ENCODE measurements at regions not wholly inside any gene's neighbourhood (a gene's known extent, or its start where the extent isn't known, plus 50 kb on each side); places are given as distances from the start of the nearest gene placed in this dataset.
"Not testable (repeated sequence)": the region's sequence is repeated elsewhere in the genome, so short reads cannot be mapped to it uniquely, and the experiment has no call there.

DNA sequence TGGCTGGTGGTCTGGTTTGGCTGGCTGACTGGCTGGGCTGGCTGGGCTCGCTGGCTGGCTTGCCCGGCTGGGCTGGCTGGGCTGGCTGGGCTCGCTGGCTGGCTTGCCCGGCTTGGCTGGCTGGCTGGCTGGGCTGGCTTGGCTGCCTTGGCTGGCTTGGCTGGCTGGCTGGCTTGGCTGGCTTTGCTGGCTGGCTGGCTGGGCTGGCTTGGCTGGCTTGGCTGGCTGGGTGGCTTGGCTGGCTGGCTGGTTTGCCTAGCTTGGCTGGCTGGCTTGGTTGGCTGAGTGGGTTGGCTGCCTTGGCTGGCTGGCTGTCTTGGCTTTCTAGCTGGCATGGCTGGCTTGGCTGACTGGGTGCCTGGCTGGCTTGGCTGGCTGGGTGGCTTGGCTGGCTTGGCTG is 245.1 kb upstream of the POTEB2 start:
- H3K9me1 ChIP-seq (ENCODE audit: insufficient read depth, low read length); H3K27me3 ChIP-seq (ENCODE audit: control insufficient read depth, insufficient read depth, low read length); H2AFZ ChIP-seq (replicated peaks; ENCODE audit: low read length, poor library complexity); H3K36me3 ChIP-seq (ENCODE audit: control insufficient read depth, insufficient read depth, low read length); H2BK120ac ChIP-seq (ENCODE audit: low read depth, low read length); DNase-seq; H2AK9ac ChIP-seq (replicated peaks; ENCODE audit: low read depth, low read length, poor library complexity); H2BK5ac ChIP-seq (ENCODE audit: low read depth, low read length, poor library complexity, severe bottlenecking); H2AK5ac ChIP-seq (ENCODE audit: low read depth, low read length); H2BK20ac ChIP-seq (ENCODE audit: low read depth, low read length); H2BK15ac ChIP-seq (ENCODE audit: low read depth, low read length); in situ Hi-C loops (cut with MboI; ENCODE audit: low sequenced_read_pairs); H3K9ac ChIP-seq (ENCODE audit: low read depth, low read length); H3K9me3 ChIP-seq (ENCODE audit: control insufficient read depth, insufficient read depth, low read length); ATAC-seq (ENCODE audit: low read depth); H3K14ac ChIP-seq (replicated peaks; ENCODE audit: low read depth, low read length); dilution Hi-C loops (cut with HindIII; ENCODE audit: low sequenced_read_pairs, unreplicated experiment); H3K56ac ChIP-seq (ENCODE audit: extremely low read depth, insufficient read depth, low read length); H4K8ac ChIP-seq (ENCODE audit: low read depth in 2 of 2, low read length in 2 of 2); H3K79me1 ChIP-seq (ENCODE audit: low read depth in 1 of 2, low read length in 2 of 2); H4K5ac ChIP-seq (ENCODE audit: low read depth, low read length); intact Hi-C loops (cut with micrococcal nuclease); H4K20me1 ChIP-seq (ENCODE audit: insufficient read depth, low read length); H3K4me2 ChIP-seq (ENCODE audit: low read depth, low read length); H3K4me3 ChIP-seq (ENCODE audit: insufficient read depth, low read depth, low read length); H3K23ac ChIP-seq (ENCODE audit: low read depth, low read length); H3K4ac ChIP-seq (ENCODE audit: low read depth, low read length); POLR2A ChIA-PET (ENCODE audit: unreplicated experiment); H3K18ac ChIP-seq (ENCODE audit: low read depth, low read length); BruUV-seq (replicated peaks); H3K4me1 ChIP-seq (ENCODE audit: control insufficient read depth, insufficient read depth, low read length); H4K91ac ChIP-seq (ENCODE audit: insufficient read depth, low read depth, low read length); CTCF ChIA-PET; H3K27ac ChIP-seq (ENCODE audit: insufficient read depth, low read length): not testable (repeated sequence)
- WGBS, 2 experiments (ENCODE audit: extremely low coverage in 2 of 2, insufficient read length in 1 of 2): no CpG with 5 or more reads among the region's 4 CpGs

GRCh38 chr15:21110187-21110804 is 244.2 kb upstream of the POTEB2 start:
- H3K4me1 ChIP-seq (ENCODE audit: control insufficient read depth, insufficient read depth, low read length); intact Hi-C loops (cut with micrococcal nuclease); H4K5ac ChIP-seq (ENCODE audit: low read depth, low read length); H3K14ac ChIP-seq (replicated peaks; ENCODE audit: low read depth, low read length); H3K56ac ChIP-seq (ENCODE audit: extremely low read depth, insufficient read depth, low read length); H3K18ac ChIP-seq (ENCODE audit: low read depth, low read length); H2BK15ac ChIP-seq (ENCODE audit: low read depth, low read length); H3K9me3 ChIP-seq (ENCODE audit: control insufficient read depth, insufficient read depth, low read length); BruUV-seq (replicated peaks); H3K9me1 ChIP-seq (ENCODE audit: insufficient read depth, low read length); CTCF ChIA-PET; dilution Hi-C loops (cut with HindIII; ENCODE audit: low sequenced_read_pairs, unreplicated experiment); H3K79me1 ChIP-seq (ENCODE audit: low read depth in 1 of 2, low read length in 2 of 2); in situ Hi-C loops (cut with MboI; ENCODE audit: low sequenced_read_pairs); H2AFZ ChIP-seq (replicated peaks; ENCODE audit: low read length, poor library complexity); H3K9ac ChIP-seq (ENCODE audit: low read depth, low read length); H2AK9ac ChIP-seq (replicated peaks; ENCODE audit: low read depth, low read length, poor library complexity); ATAC-seq (ENCODE audit: low read depth); H3K23ac ChIP-seq (ENCODE audit: low read depth, low read length); H3K4me3 ChIP-seq (ENCODE audit: insufficient read depth, low read depth, low read length); H4K8ac ChIP-seq (ENCODE audit: low read depth in 2 of 2, low read length in 2 of 2); H3K4ac ChIP-seq (ENCODE audit: low read depth, low read length); H4K91ac ChIP-seq (ENCODE audit: insufficient read depth, low read depth, low read length); H3K27me3 ChIP-seq (ENCODE audit: control insufficient read depth, insufficient read depth, low read length); H2BK5ac ChIP-seq (ENCODE audit: low read depth, low read length, poor library complexity, severe bottlenecking); H2BK20ac ChIP-seq (ENCODE audit: low read depth, low read length); POLR2A ChIA-PET (ENCODE audit: unreplicated experiment); H2BK120ac ChIP-seq (ENCODE audit: low read depth, low read length); H3K4me2 ChIP-seq (ENCODE audit: low read depth, low read length); DNase-seq; H3K27ac ChIP-seq (ENCODE audit: insufficient read depth, low read length); H2AK5ac ChIP-seq (ENCODE audit: low read depth, low read length); H4K20me1 ChIP-seq (ENCODE audit: insufficient read depth, low read length); H3K36me3 ChIP-seq (ENCODE audit: control insufficient read depth, insufficient read depth, low read length): not testable (repeated sequence)
- WGBS, 2 experiments (ENCODE audit: extremely low coverage in 2 of 2, insufficient read length in 1 of 2): 38% methylated on average over 2 of the region's 5 CpGs; no CpG with 5 or more reads in 1 of the 2 experiments

Data from IMR-90 (cell line).